Neural cell (in vitro differentiated cells): ENCODE measurements at regions not wholly inside any gene's neighbourhood (a gene's known extent, or its start where the extent isn't known, plus 50 kb on each side); places are given as distances from the start of the nearest gene placed in this dataset.

ENCODE experiments used
- CTCF ChIP-seq: fragments of 450-650 bp; IDR thresholded peaks from 2 replicates; pipeline ENCODE4 v1.5.1; 2014; ENCODE audit warnings: antibody characterized with exemption, mild to moderate bottlenecking, moderate library complexity; ENCODE audit not compliant: poor library complexity, severe bottlenecking
- EZH2 ChIP-seq: fragments of 200-600, 300-800 bp; shearing (Covaris generic), sonication (generic); IDR thresholded peaks from 2 replicates; pipeline ENCODE4 v1.6.1; 2014; ENCODE audit warnings: antibody characterized with exemption, low read length, borderline replicate concordance, mild to moderate bottlenecking; ENCODE audit not compliant: insufficient read depth, poor library complexity, severe bottlenecking
- MXI1 ChIP-seq: fragments of 450-650 bp; conservative IDR thresholded peaks from 2 replicates; pipeline ENCODE4 v1.6.1; 2014; ENCODE audit warnings: antibody characterized with exemption, mild to moderate bottlenecking; ENCODE audit not compliant: poor library complexity, severe bottlenecking
- POLR2AphosphoS5 ChIP-seq: IDR thresholded peaks from 2 replicates; pipeline ENCODE4 v1.6.1; 2012
- RAD21 ChIP-seq: fragments of 450-650 bp; conservative IDR thresholded peaks from 2 replicates; pipeline ENCODE4 v1.6.1; 2014; ENCODE audit warnings: antibody characterized with exemption, mild to moderate bottlenecking, moderate library complexity
- REST ChIP-seq: IDR thresholded peaks from 2 replicates; pipeline ENCODE4 v1.6.1; 2012; ENCODE audit warnings: borderline replicate concordance
- SMC3 ChIP-seq: fragments of 450-650 bp; conservative IDR thresholded peaks from 2 replicates; pipeline ENCODE4 v1.6.1; 2014; ENCODE audit warnings: antibody characterized with exemption, mild to moderate bottlenecking, moderate library complexity; ENCODE audit not compliant: poor library complexity
- TAF1 ChIP-seq: IDR thresholded peaks from 2 replicates; pipeline ENCODE4 v1.6.1; 2012; ENCODE audit warnings: low read depth

GRCh38 chr2:147378403-147378802 is 466.4 kb upstream of the ACVR2A start:
- no peak for TF ChIP-seq CTCF
- TF ChIP-seq MXI1 = no peak
- TF ChIP-seq SMC3 = no peak
- no peak for TF ChIP-seq RAD21
- no peak for TF ChIP-seq POLR2AphosphoS5
- TF ChIP-seq REST = no peak
- no peak for TF ChIP-seq EZH2
- TF ChIP-seq TAF1 = no peak
